HG03175 (cell line): ENCODE measurements at regions not wholly inside any gene's neighbourhood (a gene's known extent, or its start where the extent isn't known, plus 50 kb on each side); places are given as distances from the start of the nearest gene placed in this dataset.

Experiments used
- ATAC-seq: cut with Tn5 transposase; IDR thresholded peaks from one replicate; pipeline ENCODE4 v1.9.1; 2021; ENCODE audit warnings: mild to moderate bottlenecking, moderate library complexity; ENCODE audit not compliant: unreplicated experiment

DNA sequence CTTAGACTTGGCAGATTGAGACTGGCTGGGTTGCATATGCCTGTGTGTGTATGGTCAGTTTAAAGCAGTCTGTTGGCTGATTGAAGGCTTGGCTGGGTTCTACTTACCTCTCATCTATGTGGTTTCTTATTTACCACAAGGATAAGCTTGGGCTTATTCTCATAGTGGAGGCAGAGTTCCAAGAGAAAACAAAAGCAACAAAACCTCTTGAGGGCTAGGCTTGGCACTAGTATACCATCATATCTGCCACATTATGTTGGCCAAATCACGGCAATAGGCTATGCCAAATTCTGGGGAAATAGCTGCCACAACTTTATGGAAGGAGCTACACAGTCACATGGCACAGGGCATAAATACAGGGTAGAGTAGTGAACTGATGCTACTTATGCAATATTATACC lies 714.1 kb downstream of the CBLN4 start:
- no peak for ATAC-seq

DNA sequence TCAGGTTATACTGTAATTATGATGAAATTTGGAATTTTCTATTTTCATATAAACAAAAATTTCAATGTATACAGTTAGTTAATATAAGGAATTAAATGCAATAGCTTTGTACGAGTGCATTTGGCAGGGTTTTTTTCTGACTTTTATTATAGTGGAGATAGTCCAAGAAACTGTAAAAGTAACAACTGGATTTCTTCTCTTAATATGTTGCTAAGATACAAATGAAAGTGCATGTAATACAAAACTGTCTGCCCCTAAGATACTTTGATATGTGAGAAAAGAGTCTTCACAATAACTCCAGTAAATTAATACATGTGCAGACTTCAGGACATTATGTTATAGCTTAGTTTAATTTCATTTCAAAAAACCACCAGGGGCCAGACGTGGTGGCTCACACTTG lies 721.4 kb downstream of the CBLN4 start:
- ATAC-seq, result no peak

DNA sequence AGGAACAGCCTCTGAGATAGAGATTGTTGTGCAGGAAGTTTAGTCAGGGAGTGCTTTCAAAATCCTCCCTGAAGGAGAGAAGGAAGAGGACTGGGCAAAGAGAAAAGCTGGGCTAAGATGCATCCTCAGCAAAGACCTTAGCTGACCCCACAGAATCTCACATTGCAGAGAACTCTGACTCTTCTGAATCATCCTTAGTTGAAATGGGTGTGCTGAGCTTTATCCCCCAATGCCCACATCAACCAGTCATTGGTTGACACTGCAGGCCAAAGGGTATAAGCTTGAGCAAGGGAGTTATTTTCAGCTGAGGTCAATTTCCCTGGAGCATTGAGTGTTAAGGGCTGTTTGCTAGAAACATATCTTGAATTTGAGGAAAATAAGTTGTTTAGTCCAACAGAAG lies 732.2 kb downstream of the CBLN4 start:
- no peak for ATAC-seq

DNA sequence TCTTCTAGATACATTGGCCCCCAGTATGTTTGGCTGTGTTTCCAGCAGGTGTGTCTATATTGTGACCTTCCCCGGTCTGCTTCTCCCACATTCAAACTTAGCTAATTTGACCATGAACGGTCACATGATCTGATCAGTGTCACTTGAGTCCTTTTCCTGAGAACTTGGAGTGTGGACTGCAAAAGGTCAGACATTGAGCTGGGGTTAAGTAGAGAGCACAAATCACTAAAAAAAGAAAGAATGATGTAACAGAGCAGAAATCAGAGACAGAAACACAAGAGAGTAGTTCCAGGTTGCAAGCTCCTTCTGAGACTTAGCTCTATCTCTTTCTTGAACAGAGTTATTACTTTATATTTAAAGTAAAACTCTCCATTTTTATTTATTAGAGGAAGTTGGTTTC lies 733.9 kb downstream of the CBLN4 start:
- no peak for ATAC-seq

- no peak for ATAC-seq
Measured at GRCh38 chr20:55269913-55270312, 735.4 kb downstream of the CBLN4 start.

DNA sequence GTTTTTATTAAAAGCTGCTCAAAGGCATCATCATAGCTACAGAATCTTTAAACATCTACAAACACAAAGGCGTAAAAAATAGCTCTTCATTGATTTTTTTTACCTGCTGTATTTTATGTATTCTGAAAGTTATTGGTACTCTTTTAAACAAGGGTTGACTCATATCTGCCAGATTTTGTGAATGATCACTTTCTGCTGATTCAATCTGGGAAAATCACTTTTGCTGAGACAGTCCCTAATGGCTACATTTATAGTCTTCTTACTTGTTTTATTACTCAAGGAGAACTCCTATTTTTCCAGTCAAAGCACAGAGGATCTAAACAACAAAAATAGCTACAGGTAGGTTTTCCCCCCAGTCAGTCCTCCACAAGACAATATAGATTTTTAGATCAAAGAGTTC lies 739.0 kb downstream of the CBLN4 start:
- no peak for ATAC-seq

GRCh38 chr20:55264703-55265239 lies 740.5 kb downstream of the CBLN4 start:
- no peak for ATAC-seq

DNA sequence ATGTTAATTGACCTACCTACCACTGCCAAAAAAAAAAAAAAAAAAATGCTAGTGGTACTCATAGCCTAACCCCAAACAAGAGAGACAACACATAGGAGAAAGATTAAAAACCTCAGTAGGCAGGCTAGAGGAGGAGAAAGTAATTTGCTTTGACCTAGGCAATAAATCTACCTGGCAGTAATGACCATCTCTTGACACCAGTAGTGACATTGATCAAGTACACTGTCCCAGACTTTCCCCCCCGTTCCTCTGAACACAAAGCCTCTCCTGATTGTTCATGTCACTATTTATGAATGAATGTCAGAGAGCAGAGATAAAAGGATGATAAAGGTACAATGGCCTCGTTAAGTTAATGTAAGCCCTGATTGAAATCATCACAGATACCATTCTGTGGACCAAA lies 746.8 kb downstream of the CBLN4 start:
- ATAC-seq, result no peak

DNA sequence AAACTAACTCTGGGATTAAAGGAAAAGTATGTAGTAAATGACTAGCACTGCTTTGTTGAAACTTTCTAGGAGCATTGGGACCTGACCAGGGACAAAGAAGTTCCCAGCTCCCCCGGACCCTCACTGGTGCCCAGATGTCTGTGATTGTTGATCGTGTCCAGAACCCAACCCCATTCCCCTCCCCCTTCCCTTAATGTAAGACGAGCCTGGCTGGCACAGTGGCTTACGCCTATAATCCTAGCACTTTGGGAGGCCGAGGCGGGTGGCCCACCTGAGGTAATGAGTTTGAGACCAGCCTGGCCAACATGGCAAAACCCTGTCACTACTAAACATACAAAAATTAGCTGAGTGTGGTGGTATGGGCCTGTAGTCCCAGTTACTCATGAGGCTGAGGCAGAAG lies 750.3 kb downstream of the CBLN4 start:
- ATAC-seq, result no peak

- no peak for ATAC-seq
Measured at GRCh38 chr20:55253781-55254180, 751.5 kb downstream of the CBLN4 start.

DNA sequence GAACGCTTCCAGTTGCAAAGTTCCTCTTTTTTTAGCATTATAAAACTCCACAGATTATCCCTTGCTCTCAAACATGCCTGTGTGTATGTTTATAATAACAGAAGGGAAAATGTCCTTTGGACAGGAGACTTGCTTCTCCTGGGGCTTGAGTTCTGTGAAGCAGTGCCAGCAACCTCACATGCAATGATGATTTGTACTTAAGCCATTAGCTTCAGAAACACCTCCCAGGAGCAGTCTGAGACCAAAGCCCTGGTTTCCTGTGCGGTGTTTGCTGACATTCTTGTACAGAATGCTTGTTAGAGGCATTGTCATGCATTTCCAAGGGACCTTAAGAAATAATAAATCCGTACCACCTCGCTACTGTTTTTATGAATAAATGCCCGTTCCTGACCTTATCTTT lies 752.8 kb downstream of the CBLN4 start:
- ATAC-seq, result no peak

DNA sequence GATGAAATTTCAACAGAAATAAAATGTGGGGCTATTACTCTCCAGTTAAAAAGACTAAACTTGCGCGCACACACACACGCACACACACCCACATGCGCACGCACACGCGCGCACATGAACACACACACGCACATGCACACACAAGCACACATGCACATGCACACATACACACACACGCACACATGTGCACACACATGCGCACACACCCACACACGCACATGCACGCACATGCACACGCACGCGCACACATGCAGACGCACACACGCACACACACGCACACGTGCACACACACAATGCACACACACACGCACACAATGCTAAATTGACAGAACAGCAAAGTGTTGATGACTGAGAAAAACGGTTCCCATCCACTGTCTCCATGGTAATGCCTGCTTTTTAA lies 754.1 kb downstream of the CBLN4 start:
- ATAC-seq, result no peak

DNA sequence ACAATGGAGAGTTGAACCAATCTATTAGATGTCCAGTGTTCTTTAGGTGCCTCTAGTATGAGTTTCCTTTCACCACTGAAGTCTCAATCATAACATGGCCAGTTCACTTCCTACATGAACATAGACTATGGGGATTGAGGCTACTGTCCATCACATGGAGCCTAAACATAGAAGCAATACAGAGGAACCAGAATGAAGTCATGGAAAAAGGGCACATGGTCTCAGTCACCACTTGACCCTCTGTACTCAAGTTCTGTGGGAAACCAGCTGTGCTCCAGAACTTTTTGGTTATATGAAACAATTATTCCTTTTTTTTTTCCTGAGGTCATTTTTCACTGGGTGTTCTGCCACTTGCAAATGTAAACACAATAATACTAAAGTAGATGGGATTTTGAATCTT lies 762.5 kb downstream of the CBLN4 start:
- ATAC-seq, result no peak

DNA sequence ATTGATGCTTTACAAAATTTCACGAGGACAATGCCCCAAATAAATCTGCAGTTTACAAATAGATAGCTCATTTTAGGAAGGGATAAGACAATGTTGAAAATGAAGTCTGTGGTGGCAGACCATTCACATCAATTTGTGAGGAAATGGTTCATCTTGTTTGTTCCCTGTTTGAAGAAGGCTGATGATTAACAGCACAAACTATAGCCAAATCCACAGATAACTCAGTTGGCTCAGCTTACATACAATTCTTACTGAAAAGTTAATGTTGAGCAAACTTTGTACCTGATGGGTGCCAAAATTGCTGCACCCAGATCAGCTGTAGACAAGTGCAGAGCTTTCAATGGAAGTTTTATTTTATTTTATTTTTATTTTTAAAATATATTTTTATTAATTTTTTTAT lies 763.9 kb downstream of the DOK5 start:
- no peak for ATAC-seq

DNA sequence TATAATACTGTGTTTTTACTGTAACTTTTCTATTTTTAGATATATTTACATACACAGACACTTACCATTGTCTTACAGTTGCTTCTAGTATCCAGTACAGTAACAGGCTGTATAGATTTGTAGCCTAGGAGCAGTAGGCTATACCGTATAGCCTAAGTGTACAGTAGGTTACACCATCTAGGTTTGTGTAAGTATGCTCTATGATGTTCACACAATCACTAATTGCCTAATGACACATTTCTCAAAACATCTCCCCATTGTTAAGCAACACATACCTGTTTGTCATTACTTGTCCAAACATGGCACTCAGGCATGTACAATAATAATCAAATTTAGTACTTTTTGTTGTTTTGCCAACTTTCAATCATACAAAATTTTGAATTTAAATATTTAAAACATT lies 757.3 kb downstream of the DOK5 start:
- no peak for ATAC-seq

DNA sequence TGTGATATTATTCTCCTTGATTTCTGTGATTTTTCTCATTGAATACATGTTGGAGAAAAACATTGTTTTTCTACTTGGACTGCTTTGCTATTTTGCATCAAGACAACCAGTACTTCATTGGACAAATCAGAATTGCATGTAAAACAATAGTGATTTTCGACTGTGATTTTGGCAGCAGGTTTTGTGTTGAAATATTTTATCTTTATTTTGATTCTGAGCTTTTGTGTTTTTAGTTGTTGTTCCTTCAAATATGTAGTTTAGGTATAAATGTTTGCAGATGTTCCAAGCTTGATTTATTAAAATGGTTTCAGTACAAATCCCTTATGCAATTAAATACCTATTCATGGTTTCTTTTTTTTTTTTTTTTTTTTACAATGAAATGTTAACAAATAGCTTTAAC lies 754.1 kb downstream of the DOK5 start:
- ATAC-seq, result no peak

DNA sequence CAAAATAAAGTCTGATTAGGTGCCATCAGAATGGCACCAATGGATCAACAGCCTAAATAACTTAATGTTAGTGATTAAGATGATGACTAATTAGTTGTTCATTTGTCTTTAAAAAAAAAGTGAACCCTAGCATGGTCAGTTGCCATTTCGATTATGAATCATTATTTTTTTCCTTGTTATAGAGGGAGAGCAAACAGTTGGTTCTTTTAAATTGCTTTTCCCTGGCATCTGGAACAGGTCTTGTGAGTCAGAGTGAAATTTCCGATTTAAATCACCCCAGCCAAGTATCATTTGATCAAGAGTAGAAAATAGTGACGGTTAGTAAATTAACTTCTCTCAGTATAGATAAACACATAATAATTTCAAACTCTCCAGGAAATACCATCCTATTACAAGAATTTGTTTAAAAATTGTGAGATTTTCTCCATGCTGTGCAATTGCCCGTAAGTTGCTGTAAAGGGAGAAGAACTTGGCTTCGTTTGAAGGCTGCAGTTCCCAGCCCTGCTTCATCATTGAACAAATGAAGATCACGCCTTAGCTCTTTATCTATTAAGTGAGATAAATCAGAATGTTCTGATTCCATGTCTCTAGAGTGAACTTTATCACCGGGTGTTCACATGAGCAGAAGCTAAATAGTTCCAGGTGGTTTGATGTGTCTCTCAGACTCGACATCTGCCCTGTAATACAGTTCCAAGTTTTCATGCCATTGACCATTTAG lies 741.3 kb downstream of the DOK5 start:
- no peak for ATAC-seq

DNA sequence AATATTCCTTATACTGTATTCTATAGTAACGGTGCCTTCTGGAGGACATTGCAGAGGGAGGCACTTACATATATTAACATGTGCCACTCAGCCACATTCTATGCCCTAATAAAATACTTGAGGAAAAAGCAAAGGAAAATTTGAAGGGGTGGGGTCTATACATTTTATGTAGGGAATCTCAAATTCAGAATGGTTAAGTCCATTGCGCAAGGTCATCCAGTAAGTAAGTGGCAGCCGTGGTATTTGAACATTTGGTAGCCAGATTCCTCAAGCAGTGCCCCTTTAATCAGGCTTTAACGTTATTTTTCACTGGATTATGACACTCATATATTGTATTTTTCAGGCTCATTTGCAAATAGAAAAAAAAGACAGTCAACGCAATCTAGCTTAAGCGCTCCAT lies 738.3 kb downstream of the DOK5 start:
- ATAC-seq, result no peak

GRCh38 chr20:55211481-55211880 lies 736.1 kb downstream of the DOK5 start:
- ATAC-seq, result no peak

DNA sequence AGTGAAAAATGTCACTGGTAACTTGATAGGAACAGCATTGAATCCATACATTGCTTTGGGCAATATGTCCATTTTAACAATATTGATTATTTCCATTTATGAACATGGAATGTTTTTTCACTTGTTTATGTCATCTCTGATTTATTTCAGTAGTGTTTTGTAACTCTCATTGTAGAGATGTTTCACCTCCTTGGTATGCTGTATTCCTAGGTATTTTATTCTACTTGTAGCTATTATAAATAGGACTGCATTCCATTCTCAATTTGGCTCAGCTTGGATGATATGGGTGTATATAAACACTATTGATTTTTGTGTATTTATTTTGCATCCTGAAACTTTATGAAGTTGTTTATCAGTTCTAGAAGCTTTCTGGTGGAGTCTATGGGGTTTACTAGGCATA lies 730.3 kb downstream of the DOK5 start:
- ATAC-seq, result no peak

GRCh38 chr20:55200317-55200716 lies 724.9 kb downstream of the DOK5 start:
- no peak for ATAC-seq

DNA sequence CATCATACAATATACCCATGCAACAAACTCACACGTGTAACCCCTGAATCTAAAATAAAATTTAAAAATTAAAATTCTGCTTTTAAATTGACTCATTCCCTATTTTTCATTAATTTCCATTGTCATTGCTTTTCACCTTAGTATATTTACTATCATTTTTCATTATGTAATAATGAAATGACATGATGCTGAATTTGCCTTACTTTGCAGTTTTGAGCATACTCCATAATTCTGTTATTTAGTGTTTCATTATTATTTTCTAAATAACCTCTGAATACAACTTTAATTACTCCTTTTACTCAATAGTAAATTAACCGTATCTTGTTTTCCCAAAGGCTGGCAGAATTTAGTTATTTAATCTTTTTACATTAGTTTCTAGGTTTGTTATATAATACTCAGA lies 719.6 kb downstream of the DOK5 start:
- no peak for ATAC-seq

- ATAC-seq, result no peak
Measured at GRCh38 chr20:55186228-55186627, 710.8 kb downstream of the DOK5 start.
